HEK293 (cell line): ENCODE measurements at regions not wholly inside any gene's neighbourhood (a gene's known extent, or its start where the extent isn't known, plus 50 kb on each side); places are given as distances from the start of the nearest gene placed in this dataset.

Experiments
- CTCF ChIA-PET: fragments of 350-600 bp; formaldehyde crosslinking; extraction: SDS; loops from one replicate; lab custom pipeline; 2021; ENCODE audit warnings: antibody characterized with exemption; lab: Yijun Ruan, JAX
- POLR2A ChIA-PET: fragments of 300-600 bp; formaldehyde crosslinking; extraction: SDS; loops from one replicate; lab custom pipeline; 2020; ENCODE audit warnings: antibody characterized with exemption, inconsistent platforms; lab: Yijun Ruan, JAX
- H3K27ac ChIP-seq: fragments of 200-500 bp; sonication (Bioruptor generic); 2 replicates; pipeline ENCODE4 v1.5.1; 2014; ENCODE audit warnings: low read depth, low read length, control low read depth, inconsistent platforms; ENCODE audit errors: extremely low read depth
- H3K36me3 ChIP-seq, 2 experiments: fragments of 200-500 bp in 1 of 2; sonication (Bioruptor generic) in 1 of 2; 1 replicate in 1 of 2; 2 replicates in 1 of 2; pipeline ENCODE4 v1.5.1; 2014 to 2017; ENCODE audit warnings: inconsistent platforms in 2 of 2, low read length in 2 of 2; ENCODE audit not compliant: control insufficient read depth in 2 of 2, insufficient read depth in 1 of 2
- H3K4me1 ChIP-seq: fragments of 200-500 bp; sonication (Bioruptor generic); 2 replicates; pipeline ENCODE4 v1.5.1; 2014; ENCODE audit warnings: mild to moderate bottlenecking, low read length, inconsistent platforms; ENCODE audit not compliant: control insufficient read depth, insufficient read depth
- H3K4me3 ChIP-seq: 2 replicates; pipeline ENCODE4 v1.5.1; 2011; ENCODE audit warnings: low read depth, mild to moderate bottlenecking, control low read depth, low read length, moderate library complexity
- H3K9me3 ChIP-seq: fragments of 200-500 bp; sonication (Bioruptor generic); 2 replicates; pipeline ENCODE4 v1.5.1; 2014; ENCODE audit warnings: low read depth, low read length, inconsistent platforms; ENCODE audit not compliant: control insufficient read depth, insufficient read depth
- GLI2 ChIP-seq: fragments of 450-650 bp; formaldehyde crosslinking; IDR thresholded peaks from 2 replicates; pipeline ENCODE4; 2017; ENCODE audit warnings: missing biosample characterization, missing genetic modification characterization, low read depth, borderline replicate concordance
- HOXD13 ChIP-seq: sonication (generic); formaldehyde crosslinking; IDR thresholded peaks from 2 replicates; pipeline ENCODE4 v1.8.0; 2022; ENCODE audit warnings: missing genetic modification reagents, borderline replicate concordance
- RBAK ChIP-seq: fragments of 450-650 bp; formaldehyde crosslinking; IDR thresholded peaks from 2 replicates; pipeline ENCODE4 v1.5.1; 2016; ENCODE audit warnings: missing biosample characterization, missing genetic modification characterization
- SP3 ChIP-seq: fragments of 450-650 bp; formaldehyde crosslinking; IDR thresholded peaks from 2 replicates; pipeline ENCODE4 v1.5.1; 2016; ENCODE audit warnings: missing biosample characterization, missing genetic modification characterization
- ZFP37 ChIP-seq: fragments of 450-650 bp; formaldehyde crosslinking; IDR thresholded peaks from 2 replicates; pipeline ENCODE4 v1.5.1; 2016; ENCODE audit warnings: missing biosample characterization, missing genetic modification characterization
- ZNF10 ChIP-seq: fragments of 450-650 bp; formaldehyde crosslinking; IDR thresholded peaks from 2 replicates; pipeline ENCODE4 v1.5.1; 2017; ENCODE audit warnings: missing biosample characterization, missing genetic modification characterization
- ZNF112 ChIP-seq: fragments of 450-650 bp; formaldehyde crosslinking; IDR thresholded peaks from 2 replicates; pipeline ENCODE4 v1.5.0; 2017; ENCODE audit warnings: missing biosample characterization, missing genetic modification characterization
- ZNF121 ChIP-seq: fragments of 450-650 bp; formaldehyde crosslinking; IDR thresholded peaks from 2 replicates; pipeline ENCODE4 v1.5.1; 2016; ENCODE audit warnings: missing biosample characterization, missing genetic modification characterization
- ZNF155 ChIP-seq: fragments of 450-650 bp; formaldehyde crosslinking; IDR thresholded peaks from 2 replicates; pipeline ENCODE4 v1.5.1; 2016; ENCODE audit warnings: missing biosample characterization, missing genetic modification characterization
- ZNF404 ChIP-seq: fragments of 450-650 bp; formaldehyde crosslinking; IDR thresholded peaks from 2 replicates; pipeline ENCODE4 v1.5.1; 2017; ENCODE audit warnings: missing biosample characterization, missing genetic modification characterization
- ZNF510 ChIP-seq: fragments of 450-650 bp; formaldehyde crosslinking; IDR thresholded peaks from 2 replicates; pipeline ENCODE4 v1.5.1; 2018; ENCODE audit warnings: mild to moderate bottlenecking, missing genetic modification characterization, missing biosample characterization; ENCODE audit not compliant: insufficient replicate concordance
- ZNF658 ChIP-seq: fragments of 450-650 bp; formaldehyde crosslinking; IDR thresholded peaks from 2 replicates; pipeline ENCODE4; 2016; ENCODE audit warnings: missing biosample characterization, missing genetic modification characterization
- ZNF830 ChIP-seq: fragments of 450-650 bp; IDR thresholded peaks from 2 replicates; pipeline ENCODE4 v1.5.0; 2018; ENCODE audit warnings: missing biosample characterization, missing genetic modification characterization, low read depth, mild to moderate bottlenecking, moderate library complexity
- ZNF837 ChIP-seq: fragments of 450-650 bp; formaldehyde crosslinking; IDR thresholded peaks from 2 replicates; pipeline ENCODE4 v1.5.1; 2016; ENCODE audit warnings: missing biosample characterization, missing genetic modification characterization
- TF ChIP-seq, protein P1 (sequence below): fragments of 450-650 bp; formaldehyde crosslinking; IDR thresholded peaks from 2 replicates; pipeline ENCODE4 v1.5.1; 2017; ENCODE audit warnings: missing biosample characterization, missing genetic modification characterization
- TF ChIP-seq, protein P2 (sequence below): fragments of 450-650 bp; formaldehyde crosslinking; IDR thresholded peaks from 2 replicates; pipeline ENCODE4 v1.5.1; 2016; ENCODE audit warnings: missing biosample characterization, missing genetic modification characterization
- TF ChIP-seq, protein P3 (sequence below): fragments of 450-650 bp; formaldehyde crosslinking; IDR thresholded peaks from 2 replicates; pipeline ENCODE4 v1.5.1; 2017; ENCODE audit warnings: missing biosample characterization, missing genetic modification characterization
- TF ChIP-seq, protein P4 (sequence below): IDR thresholded peaks from 2 replicates; pipeline ENCODE4 v1.6.1; 2011; ENCODE audit warnings: mild to moderate bottlenecking, low read depth, low read length, borderline replicate concordance
- TF ChIP-seq, protein P5 (sequence below): fragments of 450-650 bp; formaldehyde crosslinking; IDR thresholded peaks from 2 replicates; pipeline ENCODE4 v1.5.1; 2016; ENCODE audit warnings: missing biosample characterization, missing genetic modification characterization
- TF ChIP-seq, protein P6 (sequence below): fragments of 450-650 bp; formaldehyde crosslinking; IDR thresholded peaks from 2 replicates; pipeline ENCODE4 v1.5.1; 2016; ENCODE audit warnings: missing biosample characterization, missing genetic modification characterization
- TF ChIP-seq, protein P7 (sequence below): fragments of 450-650 bp; formaldehyde crosslinking; IDR thresholded peaks from 2 replicates; pipeline ENCODE4; 2016; ENCODE audit warnings: missing biosample characterization, missing genetic modification characterization

DNA sequence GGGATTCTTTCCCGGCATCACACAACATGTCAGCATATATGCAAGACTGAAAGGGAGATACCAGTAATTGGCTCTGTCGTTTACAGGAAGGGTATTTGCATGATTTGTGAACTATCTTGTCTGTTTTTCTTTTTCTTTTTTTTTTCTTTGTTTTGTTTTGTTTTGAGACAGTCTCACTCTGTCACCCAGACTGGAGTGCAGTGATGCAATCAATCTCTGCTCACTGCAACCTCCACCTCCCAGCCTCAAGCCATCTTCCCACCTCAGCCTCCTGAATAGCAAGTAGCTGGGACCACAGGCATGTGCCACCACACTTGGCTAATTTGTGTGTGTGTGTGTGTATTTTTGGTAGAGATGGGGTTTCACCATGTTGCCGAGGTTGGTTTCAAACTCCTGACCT is 262.7 kb upstream of the F9 start (continued):
- TF ChIP-seq SP3 (tag by site-specific recombination): no peak
- TF ChIP-seq ZNF121 (tag by site-specific recombination): no peak
- no peak for TF ChIP-seq ZNF10 (tag by site-specific recombination)
- TF ChIP-seq ZNF155: no peak

DNA sequence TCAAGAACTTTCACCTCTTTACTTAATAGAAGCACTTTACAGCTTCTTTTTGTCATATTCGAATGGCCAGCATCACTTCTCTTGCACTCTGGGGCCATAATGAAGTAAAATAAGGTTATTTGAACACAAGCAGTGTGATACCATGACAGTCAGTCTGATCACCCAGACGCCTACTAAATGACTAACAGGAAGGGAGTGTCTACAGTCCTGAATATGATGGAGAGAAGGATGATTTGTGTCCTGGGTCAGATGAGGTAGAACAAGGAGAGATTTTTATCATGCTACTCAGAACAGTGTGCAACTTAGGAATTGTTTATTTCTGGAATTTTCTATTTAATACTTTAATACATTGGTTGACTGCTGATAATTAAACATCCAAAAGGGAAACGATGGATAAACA is 284.2 kb upstream of the F9 start:
- no peak overlapping the region for H3K4me3 ChIP-seq
- H3K4me1 ChIP-seq: no peaks in the 10 kb centered on the region
- H3K9me3 ChIP-seq: no peaks in the 10 kb centered on the region
- H3K36me3 ChIP-seq: no peaks in the 10 kb centered on the region
- no peak overlapping the region for H3K27ac ChIP-seq
- ChIA-PET POLR2A (no interaction called here), CTCF (no interaction called here)
- no peak for TF ChIP-seq ZNF121 (tag by site-specific recombination)
- no peak for TF ChIP-seq ZFP37 (tag by site-specific recombination)
- TF ChIP-seq, protein P1, sequence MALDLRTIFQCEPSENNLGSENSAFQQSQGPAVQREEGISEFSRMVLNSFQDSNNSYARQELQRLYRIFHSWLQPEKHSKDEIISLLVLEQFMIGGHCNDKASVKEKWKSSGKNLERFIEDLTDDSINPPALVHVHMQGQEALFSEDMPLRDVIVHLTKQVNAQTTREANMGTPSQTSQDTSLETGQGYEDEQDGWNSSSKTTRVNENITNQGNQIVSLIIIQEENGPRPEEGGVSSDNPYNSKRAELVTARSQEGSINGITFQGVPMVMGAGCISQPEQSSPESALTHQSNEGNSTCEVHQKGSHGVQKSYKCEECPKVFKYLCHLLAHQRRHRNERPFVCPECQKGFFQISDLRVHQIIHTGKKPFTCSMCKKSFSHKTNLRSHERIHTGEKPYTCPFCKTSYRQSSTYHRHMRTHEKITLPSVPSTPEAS (tag by site-specific recombination): no peak
- TF ChIP-seq, protein P2, sequence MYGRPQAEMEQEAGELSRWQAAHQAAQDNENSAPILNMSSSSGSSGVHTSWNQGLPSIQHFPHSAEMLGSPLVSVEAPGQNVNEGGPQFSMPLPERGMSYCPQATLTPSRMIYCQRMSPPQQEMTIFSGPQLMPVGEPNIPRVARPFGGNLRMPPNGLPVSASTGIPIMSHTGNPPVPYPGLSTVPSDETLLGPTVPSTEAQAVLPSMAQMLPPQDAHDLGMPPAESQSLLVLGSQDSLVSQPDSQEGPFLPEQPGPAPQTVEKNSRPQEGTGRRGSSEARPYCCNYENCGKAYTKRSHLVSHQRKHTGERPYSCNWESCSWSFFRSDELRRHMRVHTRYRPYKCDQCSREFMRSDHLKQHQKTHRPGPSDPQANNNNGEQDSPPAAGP (tag by site-specific recombination): no peak
- TF ChIP-seq, protein P3, sequence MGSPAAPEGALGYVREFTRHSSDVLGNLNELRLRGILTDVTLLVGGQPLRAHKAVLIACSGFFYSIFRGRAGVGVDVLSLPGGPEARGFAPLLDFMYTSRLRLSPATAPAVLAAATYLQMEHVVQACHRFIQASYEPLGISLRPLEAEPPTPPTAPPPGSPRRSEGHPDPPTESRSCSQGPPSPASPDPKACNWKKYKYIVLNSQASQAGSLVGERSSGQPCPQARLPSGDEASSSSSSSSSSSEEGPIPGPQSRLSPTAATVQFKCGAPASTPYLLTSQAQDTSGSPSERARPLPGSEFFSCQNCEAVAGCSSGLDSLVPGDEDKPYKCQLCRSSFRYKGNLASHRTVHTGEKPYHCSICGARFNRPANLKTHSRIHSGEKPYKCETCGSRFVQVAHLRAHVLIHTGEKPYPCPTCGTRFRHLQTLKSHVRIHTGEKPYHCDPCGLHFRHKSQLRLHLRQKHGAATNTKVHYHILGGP: no peak
- TF ChIP-seq, protein P4, sequence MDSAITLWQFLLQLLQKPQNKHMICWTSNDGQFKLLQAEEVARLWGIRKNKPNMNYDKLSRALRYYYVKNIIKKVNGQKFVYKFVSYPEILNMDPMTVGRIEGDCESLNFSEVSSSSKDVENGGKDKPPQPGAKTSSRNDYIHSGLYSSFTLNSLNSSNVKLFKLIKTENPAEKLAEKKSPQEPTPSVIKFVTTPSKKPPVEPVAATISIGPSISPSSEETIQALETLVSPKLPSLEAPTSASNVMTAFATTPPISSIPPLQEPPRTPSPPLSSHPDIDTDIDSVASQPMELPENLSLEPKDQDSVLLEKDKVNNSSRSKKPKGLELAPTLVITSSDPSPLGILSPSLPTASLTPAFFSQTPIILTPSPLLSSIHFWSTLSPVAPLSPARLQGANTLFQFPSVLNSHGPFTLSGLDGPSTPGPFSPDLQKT: no peak
- no peak for TF ChIP-seq GLI2 (tag by site-specific recombination)
- no peak for TF ChIP-seq ZNF404 (tag by site-specific recombination)
- TF ChIP-seq, protein P5, sequence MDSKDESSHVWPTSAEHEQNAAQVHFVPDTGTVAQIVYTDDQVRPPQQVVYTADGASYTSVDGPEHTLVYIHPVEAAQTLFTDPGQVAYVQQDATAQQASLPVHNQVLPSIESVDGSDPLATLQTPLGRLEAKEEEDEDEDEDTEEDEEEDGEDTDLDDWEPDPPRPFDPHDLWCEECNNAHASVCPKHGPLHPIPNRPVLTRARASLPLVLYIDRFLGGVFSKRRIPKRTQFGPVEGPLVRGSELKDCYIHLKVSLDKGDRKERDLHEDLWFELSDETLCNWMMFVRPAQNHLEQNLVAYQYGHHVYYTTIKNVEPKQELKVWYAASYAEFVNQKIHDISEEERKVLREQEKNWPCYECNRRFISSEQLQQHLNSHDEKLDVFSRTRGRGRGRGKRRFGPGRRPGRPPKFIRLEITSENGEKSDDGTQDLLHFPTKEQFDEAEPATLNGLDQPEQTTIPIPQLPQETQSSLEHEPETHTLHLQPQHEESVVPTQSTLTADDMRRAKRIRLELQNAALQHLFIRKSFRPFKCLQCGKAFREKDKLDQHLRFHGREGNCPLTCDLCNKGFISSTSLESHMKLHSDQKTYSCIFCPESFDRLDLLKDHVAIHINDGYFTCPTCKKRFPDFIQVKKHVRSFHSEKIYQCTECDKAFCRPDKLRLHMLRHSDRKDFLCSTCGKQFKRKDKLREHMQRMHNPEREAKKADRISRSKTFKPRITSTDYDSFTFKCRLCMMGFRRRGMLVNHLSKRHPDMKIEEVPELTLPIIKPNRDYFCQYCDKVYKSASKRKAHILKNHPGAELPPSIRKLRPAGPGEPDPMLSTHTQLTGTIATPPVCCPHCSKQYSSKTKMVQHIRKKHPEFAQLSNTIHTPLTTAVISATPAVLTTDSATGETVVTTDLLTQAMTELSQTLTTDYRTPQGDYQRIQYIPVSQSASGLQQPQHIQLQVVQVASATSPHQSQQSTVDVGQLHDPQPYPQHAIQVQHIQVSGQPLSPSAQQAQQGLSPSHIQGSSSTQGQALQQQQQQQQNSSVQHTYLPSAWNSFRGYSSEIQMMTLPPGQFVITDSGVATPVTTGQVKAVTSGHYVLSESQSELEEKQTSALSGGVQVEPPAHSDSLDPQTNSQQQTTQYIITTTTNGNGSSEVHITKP: no peak
- TF ChIP-seq HOXD13: no peak
- TF ChIP-seq ZNF510 (tag by site-specific recombination): no peak
- TF ChIP-seq, protein P6, sequence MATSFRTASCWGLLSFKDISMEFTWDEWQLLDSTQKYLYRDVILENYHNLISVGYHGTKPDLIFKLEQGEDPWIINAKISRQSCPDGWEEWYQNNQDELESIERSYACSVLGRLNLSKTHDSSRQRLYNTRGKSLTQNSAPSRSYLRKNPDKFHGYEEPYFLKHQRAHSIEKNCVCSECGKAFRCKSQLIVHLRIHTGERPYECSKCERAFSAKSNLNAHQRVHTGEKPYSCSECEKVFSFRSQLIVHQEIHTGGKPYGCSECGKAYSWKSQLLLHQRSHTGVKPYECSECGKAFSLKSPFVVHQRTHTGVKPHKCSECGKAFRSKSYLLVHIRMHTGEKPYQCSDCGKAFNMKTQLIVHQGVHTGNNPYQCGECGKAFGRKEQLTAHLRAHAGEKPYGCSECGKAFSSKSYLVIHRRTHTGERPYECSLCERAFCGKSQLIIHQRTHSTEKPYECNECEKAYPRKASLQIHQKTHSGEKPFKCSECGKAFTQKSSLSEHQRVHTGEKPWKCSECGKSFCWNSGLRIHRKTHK (tag by site-specific recombination): no peak
- TF ChIP-seq, protein P7, sequence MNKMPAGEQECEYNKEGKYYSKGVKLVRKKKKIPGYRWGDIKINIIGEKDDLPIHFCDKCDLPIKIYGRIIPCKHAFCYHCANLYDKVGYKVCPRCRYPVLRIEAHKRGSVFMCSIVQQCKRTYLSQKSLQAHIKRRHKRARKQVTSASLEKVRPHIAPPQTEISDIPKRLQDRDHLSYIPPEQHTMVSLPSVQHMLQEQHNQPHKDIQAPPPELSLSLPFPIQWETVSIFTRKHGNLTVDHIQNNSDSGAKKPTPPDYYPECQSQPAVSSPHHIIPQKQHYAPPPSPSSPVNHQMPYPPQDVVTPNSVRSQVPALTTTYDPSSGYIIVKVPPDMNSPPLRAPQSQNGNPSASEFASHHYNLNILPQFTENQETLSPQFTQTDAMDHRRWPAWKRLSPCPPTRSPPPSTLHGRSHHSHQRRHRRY (tag by site-specific recombination): no peak
- TF ChIP-seq ZNF658: no peak
- no peak for TF ChIP-seq RBAK (tag by site-specific recombination)
- TF ChIP-seq ZNF837: no peak
- no peak for TF ChIP-seq ZNF830 (tag by site-specific recombination)
- TF ChIP-seq ZNF112: no peak
